Neuronal stem cell (in vitro differentiated cells): ENCODE measurements at regions not wholly inside any gene's neighbourhood (a gene's known extent, or its start where the extent isn't known, plus 50 kb on each side); places are given as distances from the start of the nearest gene placed in this dataset.
"Not testable (repeated sequence)": the region's sequence is repeated elsewhere in the genome, so short reads cannot be mapped to it uniquely, and the experiment has no call there.

Source experiments
- DNase-seq: peaks from one replicate; pipeline ENCODE4 v3.0.0-alpha.2; 2013; ENCODE audit warnings: low spot score
- H2AFZ ChIP-seq: one replicate; pipeline ENCODE4 v1.6.1; 2013; ENCODE audit warnings: mild to moderate bottlenecking, low read length, inconsistent platforms
- H2AK5ac ChIP-seq: 2 replicates; pipeline ENCODE4 v1.6.1; 2013; ENCODE audit warnings: low read depth, mild to moderate bottlenecking, inconsistent platforms, low read length, moderate library complexity, mixed read lengths
- H2BK120ac ChIP-seq: 2 replicates; pipeline ENCODE4 v1.6.1; 2013; ENCODE audit warnings: low read depth, mild to moderate bottlenecking, inconsistent platforms, low read length, moderate library complexity, mixed read lengths
- H2BK12ac ChIP-seq: one replicate; pipeline ENCODE4 v1.6.1; 2013; ENCODE audit warnings: low read length, inconsistent platforms
- H2BK15ac ChIP-seq: 2 replicates; pipeline ENCODE4 v1.6.1; 2013; ENCODE audit warnings: mild to moderate bottlenecking, low read length, inconsistent platforms, mixed read lengths
- H2BK5ac ChIP-seq: one replicate; pipeline ENCODE4 v1.6.1; 2013; ENCODE audit warnings: inconsistent platforms, mild to moderate bottlenecking, low read length, moderate library complexity
- H3K14ac ChIP-seq: one replicate; pipeline ENCODE4 v1.6.1; 2013; ENCODE audit warnings: low read length, inconsistent platforms
- H3K18ac ChIP-seq: 2 replicates; pipeline ENCODE4 v1.6.1; 2013; ENCODE audit warnings: low read length, inconsistent platforms
- H3K23ac ChIP-seq: 2 replicates; pipeline ENCODE4 v1.6.1; 2013; ENCODE audit warnings: low read depth, mild to moderate bottlenecking, mixed read lengths, low read length, inconsistent platforms; ENCODE audit not compliant: poor library complexity
- H3K27ac ChIP-seq: replicated peaks from 3 replicates; pipeline ENCODE4 v1.5.1; 2013; ENCODE audit warnings: low read length, inconsistent platforms
- H3K27me3 ChIP-seq, 3 experiments: 2 replicates each; pipeline ENCODE4 v1.6.1; 2013; ENCODE audit warnings: low read length in 3 of 3, mild to moderate bottlenecking in 2 of 3, inconsistent platforms in 1 of 3, low read depth in 1 of 3, mixed read lengths in 1 of 3, moderate library complexity in 1 of 3; ENCODE audit not compliant: control insufficient read depth in 3 of 3, insufficient read depth in 3 of 3
- H3K36me3 ChIP-seq, 2 donors: replicated peaks in 1 of 2; 2 replicates each; pipeline ENCODE4 v1.6.1; 2013; ENCODE audit warnings: low read length in 2 of 2; ENCODE audit not compliant: control insufficient read depth in 2 of 2, insufficient read depth in 2 of 2
- H3K4ac ChIP-seq: 2 replicates; pipeline ENCODE4 v1.6.1; 2013; ENCODE audit warnings: inconsistent platforms, mild to moderate bottlenecking, low read length, moderate library complexity
- H3K4me1 ChIP-seq, 2 donors: 1 replicate in 1 of 2; 2 replicates in 1 of 2; pipeline ENCODE4 v1.6.1; 2013; ENCODE audit warnings: low read length in 2 of 2, low read depth in 1 of 2; ENCODE audit not compliant: control insufficient read depth in 2 of 2, insufficient read depth in 1 of 2
- H3K4me2 ChIP-seq: one replicate; pipeline ENCODE4 v1.6.1; 2013; ENCODE audit warnings: mild to moderate bottlenecking, low read length, inconsistent platforms; ENCODE audit not compliant: insufficient read depth, poor library complexity, severe bottlenecking
- H3K4me3 ChIP-seq, 2 donors: 2 replicates each; pipeline ENCODE4 v1.5.1; 2013; ENCODE audit warnings: low read length in 2 of 2, mild to moderate bottlenecking in 2 of 2, inconsistent platforms in 1 of 2, moderate library complexity in 1 of 2
- H3K79me1 ChIP-seq: one replicate; pipeline ENCODE4 v1.6.1; 2013; ENCODE audit warnings: low read depth, mild to moderate bottlenecking, inconsistent platforms, low read length, moderate library complexity
- H3K9ac ChIP-seq: one replicate; pipeline ENCODE4 v1.6.1; 2013; ENCODE audit warnings: mild to moderate bottlenecking, low read depth, low read length, inconsistent platforms; ENCODE audit not compliant: poor library complexity
- H3K9me3 ChIP-seq, 2 donors: replicated peaks in 1 of 2; 2 replicates each; pipeline versions ENCODE3 to v1.6.1; 2013; ENCODE audit warnings: low read length in 2 of 2, mild to moderate bottlenecking in 2 of 2, inconsistent platforms in 1 of 2, low read depth in 1 of 2, mixed read lengths in 1 of 2, moderate library complexity in 1 of 2; ENCODE audit not compliant: control insufficient read depth in 2 of 2, insufficient read depth in 1 of 2
- H4K8ac ChIP-seq: one replicate; pipeline ENCODE4 v1.6.1; 2013; ENCODE audit warnings: low read depth, mild to moderate bottlenecking, inconsistent platforms, low read length, moderate library complexity
- H4K91ac ChIP-seq: one replicate; pipeline ENCODE4 v1.6.1; 2013; ENCODE audit warnings: low read length, low read depth, mild to moderate bottlenecking, inconsistent platforms; ENCODE audit not compliant: poor library complexity
- WGBS, 2 donors: extraction: QIAGEN DNeasy Blood & Tissue Kit; methylation state at CpG; one replicate each; pipeline ENCODE4 v1.1.7; 2013; ENCODE audit warnings: missing lambda C conversion rate in 2 of 2, mixed read lengths in 1 of 2; ENCODE audit not compliant: insufficient read length in 2 of 2, insufficient replicate concordance in 1 of 2; ENCODE audit errors: extremely low coverage in 2 of 2; 5-methylcytosine and 5-hydroxymethylcytosine counted together

DNA sequence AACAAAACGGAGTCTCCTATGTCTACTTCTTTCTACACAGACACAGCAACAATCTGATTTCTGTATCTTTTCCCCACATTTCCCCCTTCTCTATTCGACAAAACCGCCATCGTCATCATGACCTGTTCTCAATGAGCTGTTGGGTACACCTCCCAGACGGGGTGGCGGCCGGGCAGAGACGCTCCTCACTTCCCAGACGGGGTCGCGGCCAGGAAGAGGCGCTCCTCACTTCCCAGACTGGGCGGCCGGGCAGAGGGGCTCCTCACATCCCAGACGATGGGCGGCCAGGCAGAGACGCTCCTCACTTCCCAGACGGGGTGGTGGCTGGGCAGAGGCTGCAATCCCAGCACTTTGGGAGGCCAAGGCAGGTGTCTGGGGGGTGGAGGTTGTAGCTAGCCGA, 158.2 kb upstream of the MYRIP start:
- H3K9me3 ChIP-seq, H3K9ac ChIP-seq, H4K91ac ChIP-seq, H3K18ac ChIP-seq, H3K4me3 ChIP-seq, H3K27me3 ChIP-seq, H3K4ac ChIP-seq, H2AK5ac ChIP-seq, H2BK5ac ChIP-seq, H2AFZ ChIP-seq, H4K8ac ChIP-seq, H3K27ac ChIP-seq, H3K4me2 ChIP-seq, H2BK15ac ChIP-seq, H2BK12ac ChIP-seq, H3K23ac ChIP-seq, H3K79me1 ChIP-seq, H2BK120ac ChIP-seq, DNase-seq, H3K4me1 ChIP-seq, H3K36me3 ChIP-seq, H3K14ac ChIP-seq: not testable (repeated sequence)
- no CpG with 5 or more reads among the region's 19 CpGs for WGBS, 2 donors

DNA sequence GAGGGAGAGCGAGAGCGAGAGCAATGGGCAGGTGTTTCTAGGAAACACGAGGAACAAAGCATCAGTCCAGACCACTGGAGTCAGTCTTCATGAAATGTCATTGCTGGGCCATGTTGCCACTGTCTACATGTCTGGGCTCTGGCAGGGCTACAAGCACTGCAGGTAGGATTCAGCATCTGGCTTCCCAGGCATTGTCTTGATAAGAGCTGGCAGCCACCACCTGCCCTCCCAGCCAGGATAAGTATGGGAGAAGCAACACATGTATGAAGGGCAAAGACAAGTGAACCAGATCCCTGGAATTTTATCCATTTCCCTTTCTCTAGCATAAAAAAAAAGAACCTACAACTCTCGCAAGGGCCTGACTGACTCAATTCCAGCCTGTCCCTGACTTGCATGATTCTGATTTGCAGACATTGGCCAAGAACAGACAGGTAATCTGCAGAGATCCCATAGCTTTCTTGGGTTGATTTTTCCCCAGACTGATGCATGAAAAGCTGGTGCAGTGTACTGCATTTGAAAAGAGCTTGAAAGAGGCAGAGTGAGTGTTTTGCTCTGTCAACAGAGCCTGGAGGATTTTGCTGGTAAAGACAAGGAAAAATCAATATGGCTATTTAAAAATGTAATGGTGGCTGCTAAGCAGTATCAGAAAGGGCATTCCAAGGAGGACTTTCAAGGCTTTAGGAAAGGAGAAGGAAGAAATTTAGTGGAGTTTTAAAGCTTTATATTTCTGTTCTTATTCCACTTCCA, 157.2 kb upstream of the MYRIP start:
- Histone ChIP-seq H2BK120ac (no peak overlapping the region), H3K27me3 (no peaks in the 10 kb centered on the region), H3K18ac (no peak overlapping the region), H2BK5ac (no peak overlapping the region), H2AK5ac (no peak overlapping the region), H3K9me3 (peaks cover 0 to 2% of the 10 kb centered on the region in 2 donors), H3K14ac (no peak overlapping the region), H3K23ac (no peak overlapping the region), H4K91ac (no peak overlapping the region), H3K4me2 (no peak overlapping the region), H3K4me1 (peaks cover 0 to 1% of the 10 kb centered on the region in 2 donors), H3K36me3 (no peaks in the 10 kb centered on the region), H2AFZ (no peak overlapping the region), H3K9ac (no peak overlapping the region), H4K8ac (no peak overlapping the region), H3K27ac (no peak overlapping the region), H2BK12ac (no peak overlapping the region), H3K4ac (no peak overlapping the region), H3K4me3 (no peak overlapping the region), H3K79me1 (no peaks in the 10 kb centered on the region), H2BK15ac (no peak overlapping the region)
- no peak for DNase-seq
- no CpG with 5 or more reads among the region's 4 CpGs for WGBS, 2 donors

DNA sequence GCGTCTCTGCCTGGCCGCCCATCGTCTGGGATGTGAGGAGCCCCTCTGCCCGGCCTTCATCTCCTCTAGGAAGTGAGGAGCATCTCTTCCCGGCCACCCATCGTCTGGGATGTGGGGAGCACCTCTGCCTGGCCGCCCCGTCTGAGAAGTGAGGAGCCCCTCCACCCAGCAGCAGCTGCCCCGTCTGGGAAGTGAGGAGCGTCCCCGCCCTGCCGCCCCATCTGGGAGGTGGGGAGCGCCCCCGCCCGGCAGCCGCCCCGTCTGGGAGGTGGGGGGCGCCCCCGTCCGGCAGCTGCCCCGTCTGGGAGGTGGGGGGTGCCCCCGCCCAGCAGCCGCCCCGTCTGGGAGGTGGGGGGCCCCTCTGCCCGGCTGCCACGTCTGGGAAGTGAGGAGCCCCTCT, 153.7 kb upstream of the MYRIP start:
- not testable (repeated sequence) for H2BK15ac ChIP-seq, H3K4ac ChIP-seq, H3K27ac ChIP-seq, H3K4me3 ChIP-seq, H2BK12ac ChIP-seq, DNase-seq, H2BK5ac ChIP-seq, H3K36me3 ChIP-seq, H3K9ac ChIP-seq, H2BK120ac ChIP-seq, H3K14ac ChIP-seq, H3K4me1 ChIP-seq, H4K8ac ChIP-seq, H3K18ac ChIP-seq, H4K91ac ChIP-seq, H2AK5ac ChIP-seq, H3K4me2 ChIP-seq, H3K23ac ChIP-seq, H3K79me1 ChIP-seq, H3K27me3 ChIP-seq, H3K9me3 ChIP-seq, H2AFZ ChIP-seq
- WGBS, 2 donors, result no CpG with 5 or more reads among the region's 26 CpGs

DNA sequence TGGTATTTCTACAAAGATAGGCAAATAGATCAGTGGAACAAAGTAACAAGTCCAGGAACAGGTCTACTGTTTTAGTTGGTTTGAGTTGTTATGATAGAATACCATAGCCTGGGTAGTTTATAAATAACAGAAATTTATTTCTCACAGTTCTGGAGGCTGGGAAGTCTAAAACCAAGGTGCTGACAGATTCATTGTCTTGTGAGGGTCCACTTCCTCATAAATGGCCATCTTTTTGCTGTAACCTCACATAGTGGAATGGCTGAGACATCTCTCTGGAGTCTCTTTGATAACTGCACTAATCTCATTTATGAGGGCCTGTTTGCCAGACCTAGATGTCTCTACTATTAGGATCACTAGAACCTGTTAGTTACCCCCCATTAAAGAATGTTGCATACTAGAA, 152.3 kb upstream of the MYRIP start:
- no peaks in the 10 kb centered on the region for H3K27me3 ChIP-seq
- no peak overlapping the region for H3K4me3 ChIP-seq
- no peaks in the 10 kb centered on the region for H3K9me3 ChIP-seq
- H3K9ac ChIP-seq, result no peak overlapping the region
- H2BK120ac ChIP-seq, result no peak overlapping the region
- H4K8ac ChIP-seq, result no peak overlapping the region
- no peak overlapping the region for H3K23ac ChIP-seq
- H4K91ac ChIP-seq, result no peak overlapping the region
- no peak overlapping the region for H3K18ac ChIP-seq
- H2AFZ ChIP-seq, result no peak overlapping the region
- H3K4me1 ChIP-seq, result no peaks in the 10 kb centered on the region
- no peaks in the 10 kb centered on the region for H3K79me1 ChIP-seq
- no peaks in the 10 kb centered on the region for H3K36me3 ChIP-seq
- no peak overlapping the region for H3K4me2 ChIP-seq
- no peak overlapping the region for H3K14ac ChIP-seq
- no peak for DNase-seq
- H2BK5ac ChIP-seq, result no peak overlapping the region
- no peak overlapping the region for H2BK12ac ChIP-seq
- no peak overlapping the region for H2BK15ac ChIP-seq
- H3K27ac ChIP-seq, result no peak overlapping the region
- H3K4ac ChIP-seq, result no peak overlapping the region
- H2AK5ac ChIP-seq, result no peak overlapping the region
